Left colon (tissue), 2 donors: ENCODE measurements at regions not wholly inside any gene's neighbourhood (a gene's known extent, or its start where the extent isn't known, plus 50 kb on each side); places are given as distances from the start of the nearest gene placed in this dataset.
"Not testable (repeated sequence)": the region's sequence is repeated elsewhere in the genome, so short reads cannot be mapped to it uniquely, and the experiment has no call there.

Source experiments
- ATAC-seq: fragments of 200-7000 bp; cut with Tn5 transposase; one replicate; pipeline ENCODE4 v1.9.1; 2020; ENCODE audit warnings: mild to moderate bottlenecking, moderate library complexity
- DNase-seq, 2 donors: peaks; one replicate each; pipeline ENCODE4 v3.0.0-alpha.2; 2020
- intact Hi-C, 2 donors: fragments of 100-400 bp; cut with DNase I in 1 of 2; cut with micrococcal nuclease in 1 of 2; formaldehyde crosslinking; loops; one replicate each; pipeline versions ENCODE4 v1.11.2 to v1.14.0; 2022; cut with DNase I, micrococcal nuclease
- donor health status: DM: no; HTN: no; CAD: no.
- donor health status: DM: yes; HTN: yes; CAD: no.

DNA sequence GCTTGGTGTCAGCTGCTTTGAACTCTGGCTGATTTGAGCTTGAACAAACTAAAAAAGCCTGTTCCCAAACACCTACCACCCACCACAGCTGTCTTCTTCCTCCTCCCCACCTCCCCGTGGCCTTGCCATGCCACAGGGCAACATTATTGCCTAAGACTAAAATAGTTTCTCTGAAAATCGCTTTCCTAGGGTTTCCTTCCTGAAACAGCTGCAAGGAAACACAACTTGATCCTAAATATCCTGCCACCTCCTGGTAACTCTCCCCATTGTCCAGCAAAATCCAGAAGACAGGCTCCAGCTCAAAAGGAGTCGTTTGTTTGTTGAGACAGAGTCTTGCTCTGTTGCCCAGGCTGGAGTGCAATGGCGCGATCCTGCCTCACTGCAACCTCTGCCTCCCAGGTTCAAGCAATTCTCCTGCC is 193.9 kb upstream of the TPM1 start:
- DNase-seq, result no peak
- intact Hi-C loops, result loop anchor here in 1 of 2 donors (5.0 to 10.0 kb wide), 3 partner anchors 56 to 244 kb away; no protein-coding TSS in a partner anchor
- peak; percentile 25 for ATAC-seq

DNA sequence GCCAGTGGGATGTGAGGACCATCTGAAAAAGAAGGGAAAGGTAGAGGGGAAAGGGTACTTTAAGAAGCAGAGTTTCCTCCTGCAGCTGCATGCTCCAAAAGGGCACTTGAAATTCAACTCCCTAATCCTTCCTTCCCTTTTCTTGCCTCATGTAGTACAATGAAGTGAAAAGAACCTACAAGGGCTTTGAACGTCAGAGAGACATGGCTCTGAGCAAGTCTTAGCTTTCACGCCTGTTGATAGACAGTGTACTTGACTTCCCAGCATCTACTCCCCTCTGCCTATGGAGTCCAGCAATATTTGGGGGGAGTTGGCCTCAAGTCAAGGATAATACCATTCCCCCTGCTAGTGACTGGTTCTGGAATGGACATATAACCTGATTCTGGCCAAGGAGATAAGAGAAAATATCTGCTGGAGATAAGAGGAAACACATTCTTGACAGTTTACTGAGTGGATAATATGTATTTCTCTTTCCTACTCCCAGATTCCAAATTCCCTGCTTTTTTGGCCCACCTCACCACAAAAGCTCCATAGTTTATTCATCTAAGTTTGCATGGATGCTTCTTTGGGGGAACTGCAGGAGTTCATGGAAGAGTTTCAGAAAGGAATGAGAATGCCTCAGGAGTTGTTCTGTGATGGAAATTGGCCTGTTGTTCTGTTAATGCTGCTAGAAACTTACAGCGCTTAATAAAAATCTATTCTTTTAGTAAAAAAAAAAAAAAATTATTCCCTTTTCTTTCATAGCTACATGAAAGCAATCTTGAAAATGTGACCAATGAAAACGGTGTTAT is 193.0 kb upstream of the TPM1 start:
- intact Hi-C loops, result loop anchor here in 1 of 2 donors (5.0 to 10.0 kb wide), 3 partner anchors 55 to 243 kb away; no protein-coding TSS in a partner anchor
- no peak for DNase-seq
- no peak for ATAC-seq

DNA sequence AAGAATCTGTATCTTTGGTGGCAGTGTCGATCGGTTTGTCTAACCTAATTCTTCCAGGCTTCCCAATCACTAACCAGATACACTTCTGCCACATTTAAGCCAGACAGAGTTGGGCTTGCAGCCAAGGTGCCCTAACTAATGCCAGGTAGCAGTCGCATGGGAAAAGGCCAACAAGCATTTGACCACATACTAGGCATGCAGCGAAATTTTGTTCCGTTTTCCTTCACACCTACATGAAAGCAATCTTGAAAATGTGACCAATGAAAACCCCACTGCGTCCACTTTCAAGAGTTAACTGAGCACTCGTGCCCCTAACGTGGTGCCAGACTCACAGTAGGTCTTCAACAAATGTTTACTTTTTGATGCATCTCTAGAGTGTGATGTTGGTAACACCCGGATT is 192.2 kb upstream of the TPM1 start:
- intact Hi-C loops, result no loop called here
- DNase-seq, result no peak

DNA sequence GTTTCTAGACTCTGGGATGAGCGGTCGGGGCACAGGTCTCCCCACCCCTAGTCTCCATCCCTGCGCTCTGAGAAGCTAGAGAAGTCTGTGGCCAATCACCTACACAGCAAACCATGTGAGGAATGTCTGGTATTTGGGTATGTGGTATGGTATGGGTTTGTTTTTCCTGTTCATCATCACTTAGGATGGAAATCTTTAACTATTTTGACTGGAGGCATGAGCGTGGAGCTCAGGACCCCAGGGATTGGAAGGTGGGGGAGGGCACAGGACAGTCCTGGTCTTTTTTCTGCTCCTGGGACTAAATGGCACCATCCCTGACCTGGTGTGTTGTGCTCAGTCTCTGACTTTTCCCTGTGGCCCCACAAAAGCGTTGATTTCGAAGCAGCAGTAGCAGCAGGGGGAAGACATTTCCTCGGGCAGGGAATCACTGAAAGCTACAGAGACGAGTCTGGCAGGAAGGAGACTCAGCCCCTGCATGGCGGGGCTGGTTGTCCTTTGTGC is 191.7 kb upstream of the TPM1 start:
- intact Hi-C loops, result no loop called here
- no peak for ATAC-seq
- DNase-seq, result no peak

More for the DNA sequence above, 192.2 kb upstream of the TPM1 start:
- ATAC-seq, result no peak

DNA sequence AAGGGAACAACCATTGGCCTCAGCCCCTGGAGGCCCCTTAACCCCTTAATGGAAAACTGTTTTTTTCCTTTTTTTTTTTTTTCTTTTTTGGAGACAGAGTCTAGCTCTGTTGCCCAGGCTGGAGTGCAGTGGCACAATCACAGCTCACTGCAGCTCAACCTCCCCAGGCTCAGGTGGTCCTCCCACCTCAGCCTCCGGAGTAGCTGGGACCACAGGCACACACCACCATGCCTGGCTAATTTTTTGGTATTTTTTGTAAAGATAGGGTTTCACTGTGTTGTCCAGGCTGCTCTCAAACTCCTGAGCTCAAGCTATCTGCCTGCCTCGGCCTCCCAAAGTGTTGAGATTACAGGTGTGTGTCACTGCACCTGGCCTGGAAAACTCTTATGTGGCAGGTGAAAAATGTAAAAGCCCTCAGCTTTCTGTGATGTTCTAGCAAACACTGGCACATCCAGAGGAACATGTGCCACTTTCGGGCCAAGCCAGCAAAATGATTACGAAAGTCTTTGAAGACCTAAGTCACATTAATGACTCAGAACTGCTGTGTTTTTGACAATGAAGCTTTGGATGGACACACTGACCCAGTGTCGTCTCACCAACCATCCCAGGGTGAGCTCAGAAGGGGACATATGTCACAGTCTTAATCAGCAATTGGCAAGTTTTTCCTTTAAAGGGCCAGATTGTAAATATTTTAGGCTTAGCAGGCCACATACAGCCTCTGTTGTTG is 189.3 kb upstream of the TPM1 start:
- intact Hi-C loops, result no loop called here
- ATAC-seq (no peak), DNase-seq (no peak)

DNA sequence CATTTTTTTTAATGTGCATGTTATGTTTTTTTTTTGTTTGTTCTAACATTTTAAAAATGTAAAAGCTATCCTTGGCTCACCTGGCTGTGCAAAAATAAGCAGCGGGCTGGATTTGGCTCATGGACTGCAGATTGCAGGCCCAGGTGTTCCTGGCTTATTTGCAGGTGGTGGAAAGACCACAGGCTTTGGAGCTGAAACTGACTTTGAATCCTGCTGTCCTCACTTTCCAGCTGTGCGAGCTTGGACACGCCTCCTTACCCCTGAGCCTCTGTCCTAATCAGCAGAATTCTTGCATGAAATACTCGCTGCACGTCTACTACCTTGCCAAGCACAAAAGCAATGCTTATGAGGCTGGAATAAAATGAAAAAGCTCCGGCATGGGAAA is 188.7 kb upstream of the TPM1 start:
- ATAC-seq (no peak), DNase-seq (no peak)
- intact Hi-C loops, result no loop called here

DNA sequence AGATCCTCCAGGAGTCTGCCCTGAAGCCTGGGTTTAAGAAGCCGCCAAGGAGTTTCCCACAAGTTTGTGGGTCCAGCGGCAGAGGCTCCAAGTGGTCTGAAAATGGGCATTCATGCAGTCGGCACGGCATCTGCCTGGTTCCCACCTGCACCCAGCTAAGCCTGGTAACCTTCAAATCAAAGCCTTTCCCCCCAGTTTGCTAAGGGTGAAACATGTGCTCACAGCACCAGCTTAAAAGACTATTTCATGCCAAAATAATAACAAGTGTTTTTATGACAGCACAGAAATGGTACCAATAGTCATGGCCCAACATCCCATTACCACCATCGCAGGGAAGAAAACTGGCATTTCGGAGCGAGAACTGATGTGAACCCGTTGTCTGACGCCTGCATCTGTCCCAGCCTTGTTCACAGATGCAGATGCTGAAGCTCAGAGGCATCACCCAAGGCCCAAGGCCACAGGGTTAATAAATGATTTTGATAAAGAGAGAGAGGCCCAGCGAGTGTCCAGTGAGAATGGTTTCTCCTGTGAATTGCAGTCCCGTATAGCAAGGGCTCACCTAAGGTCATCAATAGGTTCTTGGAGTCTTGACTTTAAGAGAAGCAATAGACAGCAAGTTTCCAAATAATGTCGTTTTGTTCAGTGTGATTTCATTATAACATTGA is 188.0 kb upstream of the TPM1 start:
- no peak for DNase-seq
- intact Hi-C loops, result no loop called here

DNA sequence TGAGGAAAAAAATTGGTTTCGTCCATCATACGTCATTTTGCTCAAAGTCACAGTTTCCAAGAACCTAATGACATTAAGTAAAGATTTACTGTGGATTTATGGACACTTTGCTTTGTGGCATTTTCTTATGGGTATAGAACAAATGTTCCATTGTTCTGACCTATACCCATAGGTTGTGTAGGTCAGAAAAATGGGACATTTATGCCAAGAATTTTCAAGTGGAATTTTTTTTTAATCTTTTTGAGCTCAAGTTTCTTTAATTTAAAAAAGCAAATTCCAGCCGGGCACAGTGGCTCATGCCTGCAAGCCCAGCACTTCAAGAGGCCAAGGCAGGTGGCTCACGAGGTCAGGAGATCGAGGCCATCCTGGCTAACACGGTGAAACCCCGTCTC is 187.5 kb upstream of the TPM1 start:
- intact Hi-C loops, result no loop called here

More for the DNA sequence above, 188.0 kb upstream of the TPM1 start:
- no peak for ATAC-seq

DNA sequence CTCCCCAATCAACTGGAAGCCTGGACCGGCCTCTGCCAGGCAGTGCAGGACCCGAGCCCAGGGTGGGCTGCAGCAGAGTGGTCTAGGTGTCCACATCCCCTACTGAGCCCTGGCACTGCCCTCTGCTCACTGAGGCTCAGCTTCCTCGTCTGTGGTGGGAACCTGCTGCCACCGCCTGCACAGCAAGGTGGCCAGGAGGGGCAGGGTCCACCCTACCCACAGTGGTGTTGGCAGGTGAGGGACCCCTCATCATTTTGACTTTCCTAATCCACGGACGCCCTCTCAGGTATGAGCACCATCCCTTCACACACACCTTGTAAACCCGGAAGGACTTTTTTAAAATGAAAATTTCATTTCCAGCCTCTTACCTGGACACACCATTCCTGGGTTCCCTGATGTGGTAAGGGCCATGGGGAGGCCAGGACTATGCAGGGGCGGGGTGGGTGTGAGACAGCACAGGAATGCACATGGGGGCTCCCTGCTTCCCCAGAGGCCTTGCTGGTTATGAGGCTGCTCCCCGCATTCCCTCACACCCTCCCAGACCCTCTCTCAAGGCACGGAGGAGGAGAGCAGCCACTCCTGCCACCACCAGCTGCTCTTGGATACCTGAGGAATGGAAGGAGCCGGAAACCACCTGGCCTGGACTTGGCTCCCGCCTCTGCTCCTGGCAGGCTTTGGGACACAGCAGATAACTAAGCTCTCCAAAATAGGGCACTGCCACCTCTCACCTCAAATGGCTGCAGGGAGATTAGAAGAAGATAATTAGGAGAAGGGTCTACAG is 185.9 kb upstream of the TPM1 start:
- DNase-seq (no peak), ATAC-seq (no peak)
- intact Hi-C loops, result no loop called here

More for the DNA sequence above, 187.5 kb upstream of the TPM1 start:
- no peak for ATAC-seq
- no peak for DNase-seq

DNA sequence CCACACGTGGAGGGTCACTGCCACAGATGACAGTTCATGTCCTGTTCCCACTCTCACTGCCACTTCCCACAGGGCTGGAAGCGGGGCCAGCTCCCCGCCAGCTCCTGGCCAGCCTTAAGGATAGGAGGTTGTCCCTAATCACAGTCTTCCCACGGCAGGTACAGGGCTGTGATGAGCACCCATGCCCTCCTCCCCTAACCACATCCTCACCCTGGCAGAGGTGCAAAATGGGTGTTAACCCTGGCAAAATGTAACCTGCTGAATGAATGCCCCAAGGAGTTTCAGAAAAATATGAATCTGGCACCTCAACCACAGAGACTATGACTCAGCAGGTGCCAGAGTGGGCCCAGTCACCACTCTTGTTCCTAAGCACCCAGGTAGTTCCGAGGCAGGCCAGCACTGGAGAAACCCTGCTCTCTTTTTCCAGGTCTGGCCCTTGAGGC is 185.1 kb upstream of the TPM1 start:
- DNase-seq (no peak), ATAC-seq (no peak)
- intact Hi-C loops, result no loop called here

DNA sequence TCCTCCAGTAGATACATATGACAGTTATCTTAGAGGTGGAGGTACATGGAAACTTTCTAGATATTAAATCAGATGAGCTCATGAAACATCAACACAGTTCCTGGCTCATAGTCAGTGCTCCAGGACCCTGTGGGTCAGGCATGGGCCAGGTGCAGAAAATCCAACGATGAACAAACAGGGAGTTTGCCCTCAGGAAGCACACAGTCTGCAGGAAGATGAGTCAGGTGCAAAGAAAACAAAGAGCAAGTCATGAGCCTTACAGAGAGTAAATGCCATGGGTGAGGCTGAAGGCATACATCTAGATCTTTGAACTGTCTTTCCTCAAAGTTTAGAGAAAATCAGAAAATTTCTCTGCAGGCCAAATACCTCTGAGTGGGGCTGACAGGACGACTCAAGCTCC is 184.2 kb upstream of the TPM1 start:
- intact Hi-C loops, result no loop called here
- ATAC-seq, result peak; percentile 47
- no peak for DNase-seq

DNA sequence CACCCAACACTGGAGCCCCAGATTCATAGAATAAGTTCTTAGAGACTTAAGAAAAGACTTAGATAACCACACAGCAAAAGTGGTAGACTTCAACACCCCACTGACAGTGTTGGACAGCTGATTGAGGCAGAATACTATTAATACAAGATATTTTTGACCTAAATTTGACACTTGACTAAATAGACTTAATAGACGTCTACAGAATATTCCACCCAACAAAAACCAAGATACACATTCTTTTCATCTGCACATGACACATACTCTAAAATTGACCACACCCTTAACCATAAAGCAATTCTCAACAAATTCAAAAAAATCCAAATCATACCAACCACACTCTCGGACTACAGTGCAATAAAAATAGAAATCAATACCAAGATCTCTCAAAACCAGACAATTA is 179.8 kb upstream of the TPM1 start:
- intact Hi-C loops, result no loop called here
- no peak for ATAC-seq
- DNase-seq, result no peak

DNA sequence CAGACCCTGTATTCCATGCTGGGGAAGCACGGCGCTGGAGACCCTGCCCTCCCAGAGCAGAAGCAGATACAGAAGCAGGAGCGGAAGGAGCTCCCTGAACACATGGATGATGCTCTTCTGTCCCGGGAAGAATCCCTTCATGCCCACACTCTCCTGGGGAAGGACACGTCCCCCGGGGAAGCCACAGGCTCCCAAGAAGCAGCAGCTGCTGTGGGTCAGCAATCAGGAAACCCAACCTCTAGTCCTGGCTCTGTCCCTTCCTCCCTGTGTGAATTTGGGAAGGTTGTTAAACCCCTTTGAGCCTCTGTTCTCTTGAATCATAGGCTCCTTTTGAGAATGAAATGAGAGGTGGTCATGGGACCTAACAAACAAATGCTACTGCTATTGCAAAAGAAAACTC is 176.2 kb upstream of the TPM1 start:
- no peak for ATAC-seq
- DNase-seq, result no peak
- intact Hi-C loops, result loop anchor here in 1 of 2 donors (5.0 kb wide), 1 partner anchor 36 kb away; no protein-coding TSS in a partner anchor

DNA sequence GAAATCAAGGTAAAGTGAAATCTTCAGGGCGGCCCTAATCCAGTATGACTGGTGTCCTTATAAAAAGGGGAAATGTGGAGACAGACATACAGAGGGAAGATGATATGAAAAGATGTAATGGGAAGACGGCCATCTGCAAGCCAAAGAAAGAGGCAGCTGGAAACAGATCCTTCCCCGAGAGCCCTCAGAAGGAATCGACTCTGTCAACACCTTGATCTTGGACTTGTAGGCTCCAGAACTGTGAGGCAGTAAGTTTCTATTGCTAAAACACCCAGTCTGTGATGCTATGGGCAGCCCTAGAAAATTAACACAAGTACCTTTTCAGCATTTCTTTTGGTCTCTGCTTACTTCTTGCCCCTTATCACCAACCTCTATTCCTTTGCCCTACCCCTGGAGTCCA is 174.7 kb upstream of the TPM1 start:
- ATAC-seq (no peak), DNase-seq (no peak)
- intact Hi-C loops, result loop anchor here in 1 of 2 donors (5.0 kb wide), 1 partner anchor 34 kb away; no protein-coding TSS in a partner anchor

DNA sequence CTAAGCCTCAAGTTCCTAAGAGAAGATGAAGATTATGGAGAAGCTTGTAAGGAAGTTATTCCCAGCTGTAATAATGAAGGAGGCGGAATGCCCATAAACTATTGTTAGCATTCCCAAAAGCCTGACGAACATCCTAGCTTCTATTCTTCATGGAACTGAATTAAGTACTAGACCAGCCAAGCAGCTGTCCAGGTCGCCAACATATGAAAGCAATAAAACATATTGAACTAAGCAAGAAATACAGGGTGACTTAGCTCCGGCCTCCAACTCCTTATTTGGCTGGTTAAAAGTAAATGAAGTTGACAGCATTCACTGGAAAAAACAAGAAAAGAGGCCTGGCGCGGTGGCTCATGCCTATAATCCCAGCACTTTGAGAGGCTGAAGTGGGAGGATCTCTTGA is 174.0 kb upstream of the TPM1 start:
- no peak for DNase-seq
- ATAC-seq, result peak; percentile 50
- intact Hi-C loops, result loop anchor here in 1 of 2 donors (5.0 kb wide), 1 partner anchor 34 kb away; no protein-coding TSS in a partner anchor

DNA sequence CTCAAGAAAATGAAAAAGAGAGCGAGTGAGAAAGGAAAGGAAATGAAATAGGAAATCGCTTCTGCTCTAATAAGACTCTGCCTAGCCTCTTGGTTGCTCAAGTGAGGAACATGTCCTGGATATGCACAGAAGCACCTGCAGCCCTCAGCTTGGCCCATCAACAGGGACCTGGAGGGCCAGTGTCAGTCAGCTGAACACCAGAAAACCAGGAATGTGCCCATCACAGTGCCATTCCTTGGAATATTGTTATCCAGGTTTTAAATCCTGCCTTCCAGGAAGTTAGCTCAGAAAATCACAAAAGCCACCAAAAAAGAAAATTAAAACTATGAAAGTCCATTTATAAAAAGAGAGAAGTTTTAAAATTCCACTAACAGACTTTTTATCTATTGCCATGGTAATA is 173.4 kb upstream of the TPM1 start:
- ATAC-seq, result no peak
- intact Hi-C loops, result loop anchor here in 1 of 2 donors (5.0 kb wide), 1 partner anchor 33 kb away; no protein-coding TSS in a partner anchor
- no peak for DNase-seq

DNA sequence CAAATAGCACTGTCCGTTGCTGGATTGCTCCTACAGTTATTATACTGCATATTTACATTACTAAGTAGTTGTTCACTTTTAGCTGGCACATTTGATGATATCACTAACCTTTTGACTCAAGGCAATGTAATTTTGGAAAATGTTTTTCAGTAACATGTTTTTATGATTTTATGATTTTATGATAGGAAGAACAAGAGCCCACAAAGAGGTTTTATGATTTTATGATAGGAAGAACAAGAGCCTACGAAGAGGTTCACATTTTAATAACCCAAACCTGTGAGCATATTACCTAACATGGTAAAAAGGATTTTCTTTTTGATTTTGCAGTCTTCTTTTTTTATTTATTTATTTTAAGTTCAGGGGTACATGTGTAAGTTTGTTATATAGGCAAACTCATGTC is 172.3 kb upstream of the TPM1 start:
- intact Hi-C loops, result no loop called here
- DNase-seq (no peak), ATAC-seq (peak; percentile 62)

DNA sequence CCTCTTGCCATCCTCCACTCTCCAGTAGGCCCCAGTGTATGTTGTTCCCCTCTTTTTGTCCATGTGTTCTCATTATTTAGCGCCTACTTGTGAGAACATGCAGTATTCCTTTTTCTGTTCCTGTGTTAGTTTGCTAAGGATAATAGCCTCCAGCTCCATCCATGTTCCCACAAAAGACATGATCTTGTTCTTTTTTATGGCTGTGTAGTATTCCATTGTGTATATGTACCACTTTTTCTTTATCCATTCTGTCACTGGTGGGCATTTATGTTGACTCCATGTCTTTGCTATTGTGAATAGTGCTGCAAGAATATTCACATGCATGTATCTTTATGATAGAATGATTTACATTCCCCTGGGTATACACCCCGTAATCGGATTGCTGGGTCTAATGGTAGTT is 171.8 kb upstream of the TPM1 start:
- DNase-seq, intact Hi-C loops: not testable (repeated sequence)
- ATAC-seq, result peak; percentile 0
